ENCODE measurements at regions not wholly inside any gene's neighbourhood (a gene's known extent, or its start where the extent isn't known, plus 50 kb on each side); places are given as distances from the start of the nearest gene placed in this dataset.
"Not testable (repeated sequence)": the region's sequence is repeated elsewhere in the genome, so short reads cannot be mapped to it uniquely, and the experiment has no call there.

GRCh38 chr1:199218533-199218932 is 579.7 kb downstream of the PTPRC start:
- no peak for DNase-seq (ENCODE audit: low read depth in 2 of 2)

GRCh38 chr1:199220031-199220430 is 581.2 kb downstream of the PTPRC start:
- no peak for DNase-seq (ENCODE audit: low read depth in 2 of 2)

GRCh38 chr1:199221371-199222150 is 582.7 kb downstream of the PTPRC start:
- no peak for DNase-seq (ENCODE audit: low read depth in 2 of 2)

- no peak for DNase-seq (ENCODE audit: low read depth in 2 of 2)
These were observed 585.1 kb downstream of the PTPRC start for GRCh38 chr1:199223936-199224335.

- DNase-seq (ENCODE audit: low read depth in 2 of 2), result no peak
These were observed 587.3 kb downstream of the PTPRC start for GRCh38 chr1:199226163-199226562.

- DNase-seq (ENCODE audit: low read depth in 2 of 2), result no peak
These were observed 603.3 kb downstream of the PTPRC start for GRCh38 chr1:199242147-199242546.

GRCh38 chr1:199242601-199243000 is 603.8 kb downstream of the PTPRC start:
- DNase-seq (ENCODE audit: low read depth in 2 of 2), result no peak

- DNase-seq (ENCODE audit: low read depth in 2 of 2), result peak; percentile 25 to 35
These were observed 604.7 kb downstream of the PTPRC start for GRCh38 chr1:199243423-199244061.

- DNase-seq (ENCODE audit: low read depth in 2 of 2), result no peak
These were observed 607.1 kb downstream of the PTPRC start for GRCh38 chr1:199245946-199246345.

GRCh38 chr1:199246716-199247115 is 607.9 kb downstream of the PTPRC start:
- DNase-seq (ENCODE audit: low read depth in 2 of 2), result no peak

GRCh38 chr1:199247891-199248290 is 609.1 kb downstream of the PTPRC start:
- DNase-seq (ENCODE audit: low read depth in 2 of 2), result no peak

GRCh38 chr1:199254040-199254439 is 615.2 kb downstream of the PTPRC start:
- not testable (repeated sequence) for DNase-seq (ENCODE audit: low read depth in 2 of 2)

GRCh38 chr1:199261328-199261727 is 622.5 kb downstream of the PTPRC start:
- DNase-seq (ENCODE audit: low read depth in 2 of 2), result no peak

- DNase-seq (ENCODE audit: low read depth in 2 of 2), result no peak
These were observed 625.4 kb downstream of the PTPRC start for GRCh38 chr1:199264283-199264682.

GRCh38 chr1:199264911-199265310 is 626.1 kb downstream of the PTPRC start:
- DNase-seq (ENCODE audit: low read depth in 2 of 2), result no peak

- no peak for DNase-seq (ENCODE audit: low read depth in 2 of 2)
These were observed 626.5 kb downstream of the PTPRC start for GRCh38 chr1:199265319-199265718.

GRCh38 chr1:199269241-199269640 is 630.4 kb downstream of the PTPRC start:
- DNase-seq (ENCODE audit: low read depth in 2 of 2), result no peak

GRCh38 chr1:199272139-199272544 is 633.3 kb downstream of the PTPRC start:
- no peak for DNase-seq (ENCODE audit: low read depth in 2 of 2)

GRCh38 chr1:199272628-199273086 is 633.8 kb downstream of the PTPRC start:
- no peak for DNase-seq (ENCODE audit: low read depth in 2 of 2)

- DNase-seq (ENCODE audit: low read depth in 2 of 2), result no peak
These were observed 635.1 kb downstream of the PTPRC start for GRCh38 chr1:199273837-199274379.

GRCh38 chr1:199279067-199279466 is 640.2 kb downstream of the PTPRC start:
- DNase-seq (ENCODE audit: low read depth in 2 of 2), result no peak

GRCh38 chr1:199279872-199280645 is 641.2 kb downstream of the PTPRC start:
- no peak for DNase-seq (ENCODE audit: low read depth in 2 of 2)
